ENCODE measurements at regions not wholly inside any gene's neighbourhood (a gene's known extent, or its start where the extent isn't known, plus 50 kb on each side); places are given as distances from the start of the nearest gene placed in this dataset.

DNA sequence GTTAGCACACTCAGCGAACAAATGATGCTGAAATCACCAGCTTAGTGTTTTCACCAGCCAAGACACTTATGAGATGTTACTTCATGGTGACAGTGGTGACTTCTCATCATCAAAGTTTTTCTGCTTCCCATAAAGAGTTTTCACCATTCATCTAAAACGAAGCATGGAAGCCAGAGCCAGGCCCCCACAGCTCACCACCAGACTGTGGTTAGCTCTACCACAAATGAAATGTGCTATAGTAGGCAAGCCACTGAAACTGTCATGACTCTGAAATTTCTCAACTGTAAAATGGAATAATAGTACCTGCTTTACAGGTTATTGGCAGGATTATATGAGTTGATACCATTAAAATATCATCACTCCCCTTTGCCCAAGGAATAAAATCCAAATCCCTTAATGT is 56.4 kb upstream of the HHIP start:
- TF ChIP-seq, protein P1, sequence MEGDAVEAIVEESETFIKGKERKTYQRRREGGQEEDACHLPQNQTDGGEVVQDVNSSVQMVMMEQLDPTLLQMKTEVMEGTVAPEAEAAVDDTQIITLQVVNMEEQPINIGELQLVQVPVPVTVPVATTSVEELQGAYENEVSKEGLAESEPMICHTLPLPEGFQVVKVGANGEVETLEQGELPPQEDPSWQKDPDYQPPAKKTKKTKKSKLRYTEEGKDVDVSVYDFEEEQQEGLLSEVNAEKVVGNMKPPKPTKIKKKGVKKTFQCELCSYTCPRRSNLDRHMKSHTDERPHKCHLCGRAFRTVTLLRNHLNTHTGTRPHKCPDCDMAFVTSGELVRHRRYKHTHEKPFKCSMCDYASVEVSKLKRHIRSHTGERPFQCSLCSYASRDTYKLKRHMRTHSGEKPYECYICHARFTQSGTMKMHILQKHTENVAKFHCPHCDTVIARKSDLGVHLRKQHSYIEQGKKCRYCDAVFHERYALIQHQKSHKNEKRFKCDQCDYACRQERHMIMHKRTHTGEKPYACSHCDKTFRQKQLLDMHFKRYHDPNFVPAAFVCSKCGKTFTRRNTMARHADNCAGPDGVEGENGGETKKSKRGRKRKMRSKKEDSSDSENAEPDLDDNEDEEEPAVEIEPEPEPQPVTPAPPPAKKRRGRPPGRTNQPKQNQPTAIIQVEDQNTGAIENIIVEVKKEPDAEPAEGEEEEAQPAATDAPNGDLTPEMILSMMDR (IDR thresholded peaks at IDR 0.05), result no peak
- TF ChIP-seq POLR2AphosphoS5 (IDR thresholded peaks at IDR 0.05), result no peak
- no peak for TF ChIP-seq POLR2A (IDR thresholded peaks at IDR 0.05)

Data from upper lobe of left lung (tissue), 4 donors.